ENCODE measurements at regions not wholly inside any gene's neighbourhood (a gene's known extent, or its start where the extent isn't known, plus 50 kb on each side); places are given as distances from the start of the nearest gene placed in this dataset.
A peak's percentile ranks its signal among the peaks of the same experiment; 100 is the strongest.

DNA sequence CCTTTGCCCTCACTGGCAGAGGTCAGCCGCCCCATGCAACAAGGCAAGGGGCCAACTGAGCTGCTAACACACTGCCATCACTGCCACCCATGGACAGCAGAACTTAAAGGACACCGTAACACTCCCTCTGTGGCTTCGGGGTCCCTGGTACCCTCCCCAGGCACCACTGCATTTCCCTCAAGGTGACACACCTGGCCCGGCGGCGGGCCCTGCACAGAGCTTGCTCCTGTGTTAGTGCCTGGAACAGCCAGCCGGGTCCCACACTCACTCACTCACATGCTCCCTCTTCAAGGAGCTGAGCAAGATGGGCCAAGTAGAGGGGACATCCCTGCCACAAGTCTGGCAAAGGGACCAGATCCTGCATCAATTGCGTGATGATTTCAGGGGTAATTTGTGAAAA, 126.5 kb upstream of the SOX4 start:
- H3K9me3 ChIP-seq, result no peaks in the 10 kb centered on the region
- H3K4me1 ChIP-seq, result peaks cover 0 to 12% (median 0%) of the 10 kb centered on the region in 4 donors
- no peak overlapping the region for H3K4me3 ChIP-seq
- H3K27me3 ChIP-seq, result no peaks in the 10 kb centered on the region
- no peak for DNase-seq
- TF ChIP-seq, protein P1, sequence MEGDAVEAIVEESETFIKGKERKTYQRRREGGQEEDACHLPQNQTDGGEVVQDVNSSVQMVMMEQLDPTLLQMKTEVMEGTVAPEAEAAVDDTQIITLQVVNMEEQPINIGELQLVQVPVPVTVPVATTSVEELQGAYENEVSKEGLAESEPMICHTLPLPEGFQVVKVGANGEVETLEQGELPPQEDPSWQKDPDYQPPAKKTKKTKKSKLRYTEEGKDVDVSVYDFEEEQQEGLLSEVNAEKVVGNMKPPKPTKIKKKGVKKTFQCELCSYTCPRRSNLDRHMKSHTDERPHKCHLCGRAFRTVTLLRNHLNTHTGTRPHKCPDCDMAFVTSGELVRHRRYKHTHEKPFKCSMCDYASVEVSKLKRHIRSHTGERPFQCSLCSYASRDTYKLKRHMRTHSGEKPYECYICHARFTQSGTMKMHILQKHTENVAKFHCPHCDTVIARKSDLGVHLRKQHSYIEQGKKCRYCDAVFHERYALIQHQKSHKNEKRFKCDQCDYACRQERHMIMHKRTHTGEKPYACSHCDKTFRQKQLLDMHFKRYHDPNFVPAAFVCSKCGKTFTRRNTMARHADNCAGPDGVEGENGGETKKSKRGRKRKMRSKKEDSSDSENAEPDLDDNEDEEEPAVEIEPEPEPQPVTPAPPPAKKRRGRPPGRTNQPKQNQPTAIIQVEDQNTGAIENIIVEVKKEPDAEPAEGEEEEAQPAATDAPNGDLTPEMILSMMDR (IDR thresholded peaks at IDR 0.05), result no peak
- no peak for TF ChIP-seq POLR2A (IDR thresholded peaks at IDR 0.05)
- peak in 1 of 4 donors; percentile 22 for ATAC-seq
- intact Hi-C loops (cut with DNase I), result no loop called here
- H3K36me3 ChIP-seq, result no peaks in the 10 kb centered on the region
- H3K27ac ChIP-seq, result no peak overlapping the region
- 85% methylated on average over 4 of the region's 8 CpGs for WGBS (ENCODE audit: insufficient coverage, low coverage, low lambda C conversion rate, missing lambda C conversion rate)

DNA sequence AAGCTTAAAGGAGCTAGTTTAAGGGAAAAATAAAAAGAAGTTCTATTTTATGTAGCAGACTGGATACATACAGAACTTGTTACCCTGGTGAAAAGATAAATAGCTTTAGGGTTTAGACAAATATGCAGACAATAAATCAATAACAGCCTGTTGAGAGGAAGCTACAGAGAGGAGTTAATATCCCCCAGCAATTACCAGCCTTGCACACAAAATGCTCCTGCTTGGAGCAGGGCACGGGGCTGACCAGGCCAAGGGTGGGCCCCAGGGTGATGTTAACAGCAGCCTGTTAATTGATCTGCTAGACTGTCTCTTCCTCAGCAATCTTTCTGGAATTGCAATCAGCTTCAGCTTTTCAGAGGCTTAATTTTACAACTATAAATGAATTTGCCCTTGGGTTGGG, 125.1 kb upstream of the SOX4 start:
- no peaks in the 10 kb centered on the region for H3K9me3 ChIP-seq
- ATAC-seq, result peak in 2 of 4 donors; percentile 15 to 41
- peaks cover 0 to 12% (median 0%) of the 10 kb centered on the region in 4 donors for H3K4me1 ChIP-seq
- no peaks in the 10 kb centered on the region for H3K36me3 ChIP-seq
- TF ChIP-seq POLR2A (IDR thresholded peaks at IDR 0.05), result no peak
- TF ChIP-seq, protein P1 (IDR thresholded peaks at IDR 0.05), result no peak
- no peak for DNase-seq
- H3K4me3 ChIP-seq, result no peak overlapping the region
- 50% methylated on average over 1 of the region's 1 CpG for whole genome bisulfite sequencing (ENCODE audit: insufficient coverage, low coverage, low lambda C conversion rate, missing lambda C conversion rate)
- H3K27me3 ChIP-seq, result no peaks in the 10 kb centered on the region
- no peak overlapping the region for H3K27ac ChIP-seq
- intact Hi-C loops (cut with DNase I), result no loop called here

DNA sequence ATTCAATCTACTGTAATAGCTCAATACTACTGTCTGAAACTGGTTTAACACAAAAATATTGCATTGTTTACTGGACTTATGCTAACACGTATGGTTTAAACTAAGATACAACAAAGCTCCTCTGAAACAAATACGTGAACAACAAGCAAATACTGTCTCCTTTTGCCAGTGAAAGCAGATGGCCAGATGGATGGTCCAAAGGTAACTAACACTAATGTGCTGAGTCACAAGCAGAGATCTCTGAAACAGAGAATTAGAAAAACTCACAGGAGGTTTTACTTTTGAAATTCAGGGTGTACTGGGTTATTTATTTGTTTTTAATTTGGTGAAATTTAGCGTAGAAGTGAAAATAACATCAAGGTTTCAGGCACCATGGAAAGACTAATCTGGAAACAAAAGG, 124.3 kb upstream of the SOX4 start:
- Histone ChIP-seq H3K36me3 (no peaks in the 10 kb centered on the region), H3K27me3 (no peaks in the 10 kb centered on the region), H3K4me3 (no peak overlapping the region), H3K9me3 (no peaks in the 10 kb centered on the region), H3K27ac (no peak overlapping the region), H3K4me1 (peaks cover 0 to 12% (median 0%) of the 10 kb centered on the region in 4 donors)
- no peak for DNase-seq
- ATAC-seq, result peak in 3 of 4 donors; percentile 51 to 94 (median 78)
- no peak for TF ChIP-seq POLR2A (IDR thresholded peaks at IDR 0.05)
- TF ChIP-seq, protein P1 (IDR thresholded peaks at IDR 0.05), result no peak
- 44% methylated on average over 3 of the region's 3 CpGs for WGBS (ENCODE audit: insufficient coverage, low coverage, low lambda C conversion rate, missing lambda C conversion rate)
- intact Hi-C loops (cut with DNase I), result no loop called here

DNA sequence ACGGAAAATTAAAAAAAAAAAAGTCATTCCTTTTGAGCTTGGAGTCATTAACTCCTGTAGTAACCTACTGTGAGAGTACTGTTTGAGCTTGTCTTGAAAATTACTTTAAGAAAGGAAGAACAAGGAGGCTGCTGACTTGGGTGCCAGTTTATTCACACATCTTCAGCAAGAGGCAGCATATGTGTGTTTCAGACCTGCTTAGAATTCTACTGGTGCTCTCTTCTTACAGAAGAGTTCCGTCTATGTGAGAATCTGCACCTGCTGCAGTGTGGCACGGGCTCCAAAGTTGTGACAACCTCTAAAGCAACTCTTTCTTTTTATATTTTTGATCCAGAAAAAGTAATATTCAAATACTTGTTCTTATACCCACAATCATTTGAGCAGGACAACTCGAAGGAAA, 117.4 kb upstream of the SOX4 start:
- no peak for DNase-seq
- H3K27ac ChIP-seq, result no peak overlapping the region
- no peak overlapping the region for H3K4me3 ChIP-seq
- WGBS (ENCODE audit: insufficient coverage, low coverage, low lambda C conversion rate, missing lambda C conversion rate), result 65% methylated on average over 4 of the region's 4 CpGs
- TF ChIP-seq POLR2A (IDR thresholded peaks at IDR 0.05), result no peak
- TF ChIP-seq, protein P1 (IDR thresholded peaks at IDR 0.05), result no peak
- no peaks in the 10 kb centered on the region for H3K36me3 ChIP-seq
- no peaks in the 10 kb centered on the region for H3K4me1 ChIP-seq
- no peak for ATAC-seq
- no peaks in the 10 kb centered on the region for H3K27me3 ChIP-seq
- no peaks in the 10 kb centered on the region for H3K9me3 ChIP-seq
- intact Hi-C loops (cut with DNase I), result no loop called here

DNA sequence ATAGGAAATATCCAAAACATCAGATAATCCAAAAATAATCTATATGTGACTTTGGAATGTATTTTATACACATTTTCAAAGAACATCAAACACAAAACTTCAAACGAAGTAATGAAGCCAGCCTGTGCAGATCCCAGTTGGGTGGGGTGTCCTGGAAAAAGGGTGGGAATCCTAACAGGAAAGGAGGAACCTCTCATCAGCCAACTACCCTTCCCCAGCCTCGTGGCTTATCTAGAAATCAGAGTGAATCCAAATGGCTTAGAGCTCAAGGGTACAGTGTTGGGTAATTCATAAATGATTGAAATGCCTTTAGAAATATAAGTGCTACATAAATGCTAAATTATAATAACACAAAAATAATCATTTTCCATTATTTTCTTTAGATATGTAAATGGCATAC, 115.1 kb upstream of the SOX4 start:
- WGBS (ENCODE audit: insufficient coverage, low coverage, low lambda C conversion rate, missing lambda C conversion rate), result 15% methylated on average over 2 of the region's 2 CpGs
- Histone ChIP-seq H3K27me3 (no peaks in the 10 kb centered on the region), H3K9me3 (no peaks in the 10 kb centered on the region), H3K27ac (no peak overlapping the region), H3K4me3 (no peak overlapping the region), H3K36me3 (no peaks in the 10 kb centered on the region), H3K4me1 (no peaks in the 10 kb centered on the region)
- intact Hi-C loops (cut with DNase I), result no loop called here
- ATAC-seq (no peak), DNase-seq (no peak)
- no peak for TF ChIP-seq POLR2A (IDR thresholded peaks at IDR 0.05)
- TF ChIP-seq, protein P1 (IDR thresholded peaks at IDR 0.05), result no peak
